ENCODE measurements at regions not wholly inside any gene's neighbourhood (a gene's known extent, or its start where the extent isn't known, plus 50 kb on each side); places are given as distances from the start of the nearest gene placed in this dataset.

DNA sequence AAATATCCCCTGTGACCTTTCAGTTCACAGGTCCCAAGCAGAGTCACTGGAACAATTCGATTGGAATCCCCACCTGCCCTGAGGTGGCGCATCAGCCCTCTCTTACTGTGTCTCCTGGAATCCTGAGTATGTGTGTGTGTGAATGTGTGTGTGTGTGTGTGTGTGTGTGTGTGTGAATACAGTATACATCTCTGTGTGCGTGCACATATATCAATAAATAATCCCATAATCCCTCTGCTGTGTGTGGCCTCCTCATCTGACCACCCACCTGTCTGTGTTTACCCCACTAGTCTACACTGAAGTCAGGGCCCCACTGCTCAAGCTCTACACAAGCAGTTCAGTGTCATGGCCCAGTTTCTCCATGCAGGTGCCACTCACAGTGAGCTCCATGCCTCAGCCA lies 187.4 kb downstream of the ERCC6L2 start:
- Histone ChIP-seq H3K27me3 (ENCODE audit: control insufficient read depth in 2 of 2, insufficient read depth in 2 of 2, low read length in 2 of 2) (peaks cover 11 to 34% of the 10 kb centered on the region in 2 experiments; a peak in 4 of 5 replicates), H3K36me3 (ENCODE audit: control insufficient read depth, insufficient read depth, low read length) (no peaks in the 10 kb centered on the region), H3K9me1 (ENCODE audit: control insufficient read depth, insufficient read depth, low read length) (no peaks in the 10 kb centered on the region), H3K4me1 (replicated peaks in 1 of 2; ENCODE audit: control insufficient read depth in 2 of 2, insufficient read depth in 2 of 2, low read length in 2 of 2) (no peaks in the 10 kb centered on the region), H4K20me1 (replicated peaks; ENCODE audit: control insufficient read depth, insufficient read depth, low read length) (no peaks in the 10 kb centered on the region), H3K9me3 (replicated peaks; ENCODE audit: control insufficient read depth, insufficient read depth, low read depth, low read length) (no peaks in the 10 kb centered on the region), H3K79me2 (ENCODE audit: control insufficient read depth, insufficient read depth, low read length) (no peaks in the 10 kb centered on the region), H3K4me2 (ENCODE audit: insufficient read depth, low read length) (no peak overlapping the region), H2AFZ (ENCODE audit: low read depth, low read length) (no peak overlapping the region), H3K4me3 (no peak overlapping the region), H3K9ac (ENCODE audit: insufficient read depth in 1 of 2, low read depth in 2 of 2, low read length in 2 of 2) (no peak overlapping the region), H3K27ac (ENCODE audit: extremely low read depth, low read depth, low read length) (no peak overlapping the region)
- ChIA-PET POLR2A (no interaction called here), CTCF (ENCODE audit: low intra/inter-chr PET ratio) (interaction anchor here (1.2 kb wide), 1 partner anchor 721 kb away, joined by 3 read pairs; no protein-coding TSS in a partner anchor)
- in situ Hi-C loops (cut with MboI) (no loop called here), intact Hi-C loops (cut with micrococcal nuclease) (loop anchor here (5.0 kb wide), 2 partner anchors 254 to 336 kb away; no protein-coding TSS in a partner anchor)
- ATAC-seq (no peak), DNase-seq (ENCODE audit: extremely low read depth in 1 of 4, low spot score in 3 of 4) (no peak), FAIRE-seq (no peak)
- BruUV-seq (replicated peaks), result no TSS peak
- WGBS (ENCODE audit: insufficient coverage, low coverage, missing lambda C conversion rate), result 17% methylated on average over 3 of the region's 3 CpGs
- TF ChIP-seq, protein P1, sequence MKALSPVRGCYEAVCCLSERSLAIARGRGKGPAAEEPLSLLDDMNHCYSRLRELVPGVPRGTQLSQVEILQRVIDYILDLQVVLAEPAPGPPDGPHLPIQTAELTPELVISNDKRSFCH (CRISPR knock-in tag; IDR thresholded peaks at IDR 0.05), result no peak
- TF ChIP-seq, protein P1 (tag; IDR thresholded peaks at IDR 0.05), result no peak
- TF ChIP-seq, protein P2, sequence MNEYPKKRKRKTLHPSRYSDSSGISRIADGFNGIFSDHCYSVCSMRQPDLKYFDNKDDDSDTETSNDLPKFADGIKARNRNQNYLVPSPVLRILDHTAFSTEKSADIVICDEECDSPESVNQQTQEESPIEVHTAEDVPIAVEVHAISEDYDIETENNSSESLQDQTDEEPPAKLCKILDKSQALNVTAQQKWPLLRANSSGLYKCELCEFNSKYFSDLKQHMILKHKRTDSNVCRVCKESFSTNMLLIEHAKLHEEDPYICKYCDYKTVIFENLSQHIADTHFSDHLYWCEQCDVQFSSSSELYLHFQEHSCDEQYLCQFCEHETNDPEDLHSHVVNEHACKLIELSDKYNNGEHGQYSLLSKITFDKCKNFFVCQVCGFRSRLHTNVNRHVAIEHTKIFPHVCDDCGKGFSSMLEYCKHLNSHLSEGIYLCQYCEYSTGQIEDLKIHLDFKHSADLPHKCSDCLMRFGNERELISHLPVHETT (CRISPR knock-in tag; conservative IDR thresholded peaks at IDR 0.05 in 1 of 2, IDR thresholded peaks at IDR 0.05 in 1 of 2), result no peak
- TF ChIP-seq, protein P3, sequence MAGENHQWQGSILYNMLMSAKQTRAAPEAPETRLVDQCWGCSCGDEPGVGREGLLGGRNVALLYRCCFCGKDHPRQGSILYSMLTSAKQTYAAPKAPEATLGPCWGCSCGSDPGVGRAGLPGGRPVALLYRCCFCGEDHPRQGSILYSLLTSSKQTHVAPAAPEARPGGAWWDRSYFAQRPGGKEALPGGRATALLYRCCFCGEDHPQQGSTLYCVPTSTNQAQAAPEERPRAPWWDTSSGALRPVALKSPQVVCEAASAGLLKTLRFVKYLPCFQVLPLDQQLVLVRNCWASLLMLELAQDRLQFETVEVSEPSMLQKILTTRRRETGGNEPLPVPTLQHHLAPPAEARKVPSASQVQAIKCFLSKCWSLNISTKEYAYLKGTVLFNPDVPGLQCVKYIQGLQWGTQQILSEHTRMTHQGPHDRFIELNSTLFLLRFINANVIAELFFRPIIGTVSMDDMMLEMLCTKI (IDR thresholded peaks at IDR 0.05; ENCODE audit: partially characterized antibody), result no peak
- TF ChIP-seq, protein P4, sequence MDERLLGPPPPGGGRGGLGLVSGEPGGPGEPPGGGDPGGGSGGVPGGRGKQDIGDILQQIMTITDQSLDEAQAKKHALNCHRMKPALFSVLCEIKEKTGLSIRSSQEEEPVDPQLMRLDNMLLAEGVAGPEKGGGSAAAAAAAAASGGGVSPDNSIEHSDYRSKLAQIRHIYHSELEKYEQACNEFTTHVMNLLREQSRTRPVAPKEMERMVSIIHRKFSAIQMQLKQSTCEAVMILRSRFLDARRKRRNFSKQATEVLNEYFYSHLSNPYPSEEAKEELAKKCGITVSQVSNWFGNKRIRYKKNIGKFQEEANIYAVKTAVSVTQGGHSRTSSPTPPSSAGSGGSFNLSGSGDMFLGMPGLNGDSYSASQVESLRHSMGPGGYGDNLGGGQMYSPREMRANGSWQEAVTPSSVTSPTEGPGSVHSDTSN (CRISPR knock-in tag; IDR thresholded peaks at IDR 0.05; ENCODE audit: low read depth), result no peak
- TF ChIP-seq, protein P4 (tag; conservative IDR thresholded peaks at IDR 0.05; ENCODE audit: low read depth), result no peak
- TF ChIP-seq FOXP1 (CRISPR knock-in tag; IDR thresholded peaks at IDR 0.05) (no peak), EHMT2 (IDR thresholded peaks at IDR 0.05) (no peak), ZBTB8A (IDR thresholded peaks at IDR 0.05; ENCODE audit: partially characterized antibody) (no peak)
- TF ChIP-seq, protein P5, sequence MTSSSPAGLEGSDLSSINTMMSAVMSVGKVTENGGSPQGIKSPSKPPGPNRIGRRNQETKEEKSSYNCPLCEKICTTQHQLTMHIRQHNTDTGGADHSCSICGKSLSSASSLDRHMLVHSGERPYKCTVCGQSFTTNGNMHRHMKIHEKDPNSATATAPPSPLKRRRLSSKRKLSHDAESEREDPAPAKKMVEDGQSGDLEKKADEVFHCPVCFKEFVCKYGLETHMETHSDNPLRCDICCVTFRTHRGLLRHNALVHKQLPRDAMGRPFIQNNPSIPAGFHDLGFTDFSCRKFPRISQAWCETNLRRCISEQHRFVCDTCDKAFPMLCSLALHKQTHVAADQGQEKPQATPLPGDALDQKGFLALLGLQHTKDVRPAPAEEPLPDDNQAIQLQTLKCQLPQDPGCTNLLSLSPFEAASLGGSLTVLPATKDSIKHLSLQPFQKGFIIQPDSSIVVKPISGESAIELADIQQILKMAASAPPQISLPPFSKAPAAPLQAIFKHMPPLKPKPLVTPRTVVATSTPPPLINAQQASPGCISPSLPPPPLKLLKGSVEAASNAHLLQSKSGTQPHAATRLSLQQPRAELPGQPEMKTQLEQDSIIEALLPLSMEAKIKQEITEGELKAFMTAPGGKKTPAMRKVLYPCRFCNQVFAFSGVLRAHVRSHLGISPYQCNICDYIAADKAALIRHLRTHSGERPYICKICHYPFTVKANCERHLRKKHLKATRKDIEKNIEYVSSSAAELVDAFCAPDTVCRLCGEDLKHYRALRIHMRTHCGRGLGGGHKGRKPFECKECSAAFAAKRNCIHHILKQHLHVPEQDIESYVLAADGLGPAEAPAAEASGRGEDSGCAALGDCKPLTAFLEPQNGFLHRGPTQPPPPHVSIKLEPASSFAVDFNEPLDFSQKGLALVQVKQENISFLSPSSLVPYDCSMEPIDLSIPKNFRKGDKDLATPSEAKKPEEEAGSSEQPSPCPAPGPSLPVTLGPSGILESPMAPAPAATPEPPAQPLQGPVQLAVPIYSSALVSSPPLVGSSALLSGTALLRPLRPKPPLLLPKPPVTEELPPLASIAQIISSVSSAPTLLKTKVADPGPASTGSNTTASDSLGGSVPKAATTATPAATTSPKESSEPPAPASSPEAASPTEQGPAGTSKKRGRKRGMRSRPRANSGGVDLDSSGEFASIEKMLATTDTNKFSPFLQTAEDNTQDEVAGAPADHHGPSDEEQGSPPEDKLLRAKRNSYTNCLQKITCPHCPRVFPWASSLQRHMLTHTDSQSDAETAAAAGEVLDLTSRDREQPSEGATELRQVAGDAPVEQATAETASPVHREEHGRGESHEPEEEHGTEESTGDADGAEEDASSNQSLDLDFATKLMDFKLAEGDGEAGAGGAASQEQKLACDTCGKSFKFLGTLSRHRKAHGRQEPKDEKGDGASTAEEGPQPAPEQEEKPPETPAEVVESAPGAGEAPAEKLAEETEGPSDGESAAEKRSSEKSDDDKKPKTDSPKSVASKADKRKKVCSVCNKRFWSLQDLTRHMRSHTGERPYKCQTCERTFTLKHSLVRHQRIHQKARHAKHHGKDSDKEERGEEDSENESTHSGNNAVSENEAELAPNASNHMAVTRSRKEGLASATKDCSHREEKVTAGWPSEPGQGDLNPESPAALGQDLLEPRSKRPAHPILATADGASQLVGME (CRISPR knock-in tag; IDR thresholded peaks at IDR 0.05), result no peak
